Peyer's patch (tissue), 4 donors: ENCODE measurements at regions not wholly inside any gene's neighbourhood (a gene's known extent, or its start where the extent isn't known, plus 50 kb on each side); places are given as distances from the start of the nearest gene placed in this dataset.

ENCODE experiments used
- DNase-seq, 3 donors: peaks; one replicate each; pipeline ENCODE4 v3.0.0-alpha.2; 2017 to 2019
- H3K27ac ChIP-seq, 4 donors: fragments of 200-600 bp; sonication (generic); one replicate each; pipeline ENCODE4 v1.5.1; 2016 to 2019
- H3K27me3 ChIP-seq, 2 donors: fragments of 200-600 bp; sonication (generic); one replicate each; pipeline ENCODE4 v1.5.1; 2019
- H3K36me3 ChIP-seq, 3 donors: fragments of 200-600 bp; sonication (generic); one replicate each; pipeline ENCODE4 v1.5.1; 2016 to 2019
- H3K4me1 ChIP-seq, 4 donors: fragments of 200-600 bp; sonication (generic); one replicate each; pipeline ENCODE4 v1.5.1; 2016 to 2019
- H3K4me3 ChIP-seq, 4 donors: fragments of 200-600 bp; sonication (generic); 1 replicate in 3 of 4; 2 replicates in 1 of 4; pipeline ENCODE4 v1.5.1; 2016 to 2019; ENCODE audit warnings: mild to moderate bottlenecking in 1 of 4
- H3K9me3 ChIP-seq, 4 donors: fragments of 200-600 bp; sonication (generic); one replicate each; pipeline ENCODE4 v1.5.1; 2016 to 2019; ENCODE audit warnings: mild to moderate bottlenecking in 1 of 4
- CTCF ChIP-seq, 6 experiments: fragments of 450-650 bp in 4 of 6; fragments of 200-600 bp in 2 of 6; sonication (generic) in 1 of 6; IDR thresholded peaks; one replicate each; pipeline ENCODE4 v1.5.1; 2017 to 2019; ENCODE audit warnings: antibody characterized with exemption in 6 of 6, mild to moderate bottlenecking in 3 of 6, moderate library complexity in 1 of 6
- POLR2A ChIP-seq, 2 donors: fragments of 450-650 bp; IDR thresholded peaks; one replicate each; pipeline ENCODE4 v1.5.1; 2017; ENCODE audit warnings: antibody characterized with exemption in 2 of 2, mild to moderate bottlenecking in 2 of 2, moderate library complexity in 2 of 2

GRCh38 chr9:115379719-115380118, 261.8 kb upstream of the TNC start:
- TF ChIP-seq POLR2A (IDR thresholded peaks at IDR 0.05) (no peak), CTCF (IDR thresholded peaks at IDR 0.05) (no peak)
- Histone ChIP-seq H3K36me3 (no peaks in the 10 kb centered on the region), H3K9me3 (peaks cover 0 to 10% (median 0%) of the 10 kb centered on the region in 4 donors), H3K4me3 (no peak overlapping the region), H3K27ac (no peak overlapping the region), H3K27me3 (no peaks in the 10 kb centered on the region), H3K4me1 (no peaks in the 10 kb centered on the region)
- DNase-seq: no peak

GRCh38 chr9:115382865-115383264, 264.9 kb upstream of the TNC start:
- no peak for DNase-seq
- no peak overlapping the region for H3K4me3 ChIP-seq
- no peak for TF ChIP-seq POLR2A (IDR thresholded peaks at IDR 0.05)
- no peak for TF ChIP-seq CTCF (IDR thresholded peaks at IDR 0.05)
- H3K4me1 ChIP-seq: no peaks in the 10 kb centered on the region
- H3K9me3 ChIP-seq: peaks cover 0 to 10% (median 0%) of the 10 kb centered on the region in 4 donors
- H3K27ac ChIP-seq: no peak overlapping the region
- no peaks in the 10 kb centered on the region for H3K27me3 ChIP-seq
- no peaks in the 10 kb centered on the region for H3K36me3 ChIP-seq

- no peak for TF ChIP-seq POLR2A (IDR thresholded peaks at IDR 0.05)
- TF ChIP-seq CTCF (IDR thresholded peaks at IDR 0.05): no peak
- Histone ChIP-seq H3K27ac (no peak overlapping the region), H3K36me3 (no peaks in the 10 kb centered on the region), H3K4me3 (no peak overlapping the region), H3K9me3 (peaks cover 0 to 10% (median 0%) of the 10 kb centered on the region in 4 donors), H3K27me3 (no peaks in the 10 kb centered on the region), H3K4me1 (no peaks in the 10 kb centered on the region)
- no peak for DNase-seq
These were observed 267.6 kb upstream of the TNC start for GRCh38 chr9:115385383-115386122.

GRCh38 chr9:115386963-115387770, 269.2 kb upstream of the TNC start:
- H3K36me3 ChIP-seq: no peaks in the 10 kb centered on the region
- no peaks in the 10 kb centered on the region for H3K4me1 ChIP-seq
- no peak for DNase-seq
- H3K9me3 ChIP-seq: peaks cover 0 to 8% (median 0%) of the 10 kb centered on the region in 4 donors
- H3K4me3 ChIP-seq: no peak overlapping the region
- H3K27me3 ChIP-seq: no peaks in the 10 kb centered on the region
- TF ChIP-seq POLR2A (IDR thresholded peaks at IDR 0.05) (no peak), CTCF (IDR thresholded peaks at IDR 0.05) (no peak)
- H3K27ac ChIP-seq: no peak overlapping the region

- no peak for DNase-seq
- no peak for TF ChIP-seq CTCF (IDR thresholded peaks at IDR 0.05)
- no peak for TF ChIP-seq POLR2A (IDR thresholded peaks at IDR 0.05)
- Histone ChIP-seq H3K9me3 (no peaks in the 10 kb centered on the region), H3K4me3 (no peak overlapping the region), H3K4me1 (no peaks in the 10 kb centered on the region), H3K27me3 (no peaks in the 10 kb centered on the region), H3K27ac (no peak overlapping the region), H3K36me3 (no peaks in the 10 kb centered on the region)
These were observed 273.3 kb upstream of the TNC start for GRCh38 chr9:115391168-115391825.
